Stimulated activated CD8-positive, alpha-beta memory T cell treated with anti-CD3 and anti-CD28 coated beads, Interleukin-12 subunit alpha, Interleukin-12 subunit beta, amount 100 ng/mL, for 24 hours (primary cell): ENCODE measurements at regions not wholly inside any gene's neighbourhood (a gene's known extent, or its start where the extent isn't known, plus 50 kb on each side); places are given as distances from the start of the nearest gene placed in this dataset.

ENCODE experiments used
- DNase-seq: peaks from one replicate; pipeline ENCODE4 v3.0.0-alpha.2; 2020; ENCODE audit errors: extremely low read depth

DNA sequence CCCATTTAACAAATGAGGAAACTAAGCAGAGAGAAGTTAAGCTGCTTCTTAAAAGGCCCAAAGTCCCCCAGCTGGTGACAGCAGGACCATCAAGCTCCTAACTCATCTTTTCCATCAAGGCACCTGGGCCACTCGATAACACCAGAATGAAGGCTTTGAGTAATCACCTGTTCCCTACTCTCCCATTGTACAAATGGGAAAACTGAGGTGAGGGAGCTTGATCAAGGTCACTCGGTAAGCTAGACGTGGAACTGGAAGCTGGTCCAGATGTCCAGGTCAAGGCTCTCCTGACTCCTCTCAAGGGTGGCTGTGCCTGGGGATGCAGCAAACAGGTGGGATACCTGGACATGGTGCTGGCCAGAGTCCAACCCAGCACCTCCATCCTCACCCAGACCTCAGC, 90.6 kb upstream of the SHB start:
- DNase-seq, result no peak

DNA sequence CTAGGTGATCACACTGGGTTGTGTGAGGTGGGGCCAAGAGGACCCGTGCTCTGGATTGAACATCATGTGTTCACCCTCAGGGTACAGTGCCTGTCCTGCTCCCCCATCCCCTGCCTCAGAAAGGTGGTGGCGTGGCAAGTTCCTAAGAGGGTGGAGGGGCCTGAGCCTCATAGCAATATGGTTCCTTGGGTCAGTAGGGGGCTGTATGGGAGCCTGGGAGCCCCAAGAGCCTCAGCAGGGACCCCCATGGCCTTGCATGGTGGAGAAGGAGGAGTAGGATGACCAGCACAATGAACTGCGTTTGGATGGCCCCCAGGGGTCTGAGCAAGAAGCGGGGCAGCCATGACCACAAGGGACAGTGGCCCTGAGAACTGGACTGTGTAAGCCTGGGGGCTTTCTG, 89.6 kb upstream of the SHB start:
- DNase-seq, result no peak

DNA sequence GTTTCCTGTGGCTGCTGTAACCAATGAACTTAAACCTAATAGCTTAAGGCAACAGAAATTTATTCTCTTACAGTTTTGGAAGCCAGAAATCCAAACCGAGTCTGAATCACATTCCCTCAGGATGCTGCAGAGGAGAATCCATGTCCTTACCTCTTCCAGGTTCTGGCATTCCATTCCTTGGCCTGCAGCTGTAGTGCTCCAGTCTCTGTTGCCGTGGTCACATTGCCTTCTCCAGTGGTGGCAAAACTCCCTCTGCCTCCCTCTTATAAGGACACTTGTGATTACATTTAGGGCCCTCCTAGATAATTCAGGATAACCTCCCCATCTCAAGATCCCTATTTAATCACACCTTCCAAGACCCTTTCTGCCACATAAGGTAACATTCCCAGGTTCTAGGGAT, 88.7 kb upstream of the SHB start:
- DNase-seq, result no peak

DNA sequence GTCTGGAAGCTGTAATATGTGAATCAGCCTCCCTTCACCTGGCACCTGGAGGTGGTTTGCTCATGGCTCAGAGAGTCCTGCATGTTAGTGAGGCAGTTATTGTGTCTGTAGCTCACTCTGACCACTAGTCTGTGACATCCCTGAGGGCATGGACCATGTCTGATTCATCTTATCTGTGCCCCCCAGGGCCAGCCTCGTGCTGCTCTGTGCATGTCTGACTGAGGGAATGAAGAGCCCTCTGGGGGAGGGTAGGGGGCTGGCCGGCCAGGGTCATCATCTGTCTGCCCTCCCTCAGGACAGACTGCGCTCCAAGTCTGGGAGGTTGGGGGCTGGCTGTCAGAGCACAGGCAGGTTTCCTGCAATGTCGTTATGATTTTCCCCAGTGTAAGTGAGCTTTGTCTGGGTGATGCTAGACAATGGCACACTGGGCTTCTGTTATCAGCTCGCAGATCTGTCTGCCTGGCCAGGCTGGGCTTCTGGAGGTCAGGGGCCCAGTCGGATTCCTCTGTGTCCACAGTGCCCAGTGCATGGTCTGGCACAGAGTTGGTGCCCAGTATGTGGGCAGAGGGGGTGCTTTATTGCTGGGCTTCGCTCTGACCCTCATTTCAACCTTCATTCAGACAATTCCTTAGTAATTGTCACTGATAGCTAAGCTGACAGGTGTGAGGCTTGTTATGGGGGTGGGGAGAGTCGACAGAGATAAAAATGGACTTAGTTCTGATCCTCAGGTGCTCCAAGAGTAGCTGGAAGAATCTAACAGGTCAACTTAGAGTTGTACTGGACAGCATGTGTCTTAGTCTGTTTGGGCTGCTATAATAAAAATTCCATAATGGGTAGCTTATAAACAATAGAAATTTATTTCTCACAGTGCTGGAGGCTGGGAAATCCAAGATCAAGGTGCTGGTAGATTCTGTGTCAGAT, 85.7 kb upstream of the SHB start:
- no peak for DNase-seq

DNA sequence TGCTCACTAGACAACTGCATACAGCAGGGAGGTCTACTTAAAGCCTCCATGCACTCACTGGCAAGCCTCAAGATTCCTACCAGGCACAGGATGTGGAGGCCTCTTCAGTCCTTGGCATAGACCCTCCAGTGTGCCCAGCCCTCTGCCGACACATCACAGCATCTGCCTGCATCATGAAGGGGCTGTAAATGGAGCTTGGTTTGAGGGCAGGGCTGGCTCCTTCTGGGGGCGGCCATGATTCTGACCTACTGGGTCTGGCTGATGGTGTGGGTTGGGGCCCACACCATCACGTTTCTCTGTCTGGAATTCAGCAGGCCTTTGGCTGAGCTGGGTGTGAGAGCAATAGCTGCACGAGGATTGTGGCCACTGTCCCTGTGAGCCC, 84.9 kb upstream of the SHB start:
- no peak for DNase-seq

DNA sequence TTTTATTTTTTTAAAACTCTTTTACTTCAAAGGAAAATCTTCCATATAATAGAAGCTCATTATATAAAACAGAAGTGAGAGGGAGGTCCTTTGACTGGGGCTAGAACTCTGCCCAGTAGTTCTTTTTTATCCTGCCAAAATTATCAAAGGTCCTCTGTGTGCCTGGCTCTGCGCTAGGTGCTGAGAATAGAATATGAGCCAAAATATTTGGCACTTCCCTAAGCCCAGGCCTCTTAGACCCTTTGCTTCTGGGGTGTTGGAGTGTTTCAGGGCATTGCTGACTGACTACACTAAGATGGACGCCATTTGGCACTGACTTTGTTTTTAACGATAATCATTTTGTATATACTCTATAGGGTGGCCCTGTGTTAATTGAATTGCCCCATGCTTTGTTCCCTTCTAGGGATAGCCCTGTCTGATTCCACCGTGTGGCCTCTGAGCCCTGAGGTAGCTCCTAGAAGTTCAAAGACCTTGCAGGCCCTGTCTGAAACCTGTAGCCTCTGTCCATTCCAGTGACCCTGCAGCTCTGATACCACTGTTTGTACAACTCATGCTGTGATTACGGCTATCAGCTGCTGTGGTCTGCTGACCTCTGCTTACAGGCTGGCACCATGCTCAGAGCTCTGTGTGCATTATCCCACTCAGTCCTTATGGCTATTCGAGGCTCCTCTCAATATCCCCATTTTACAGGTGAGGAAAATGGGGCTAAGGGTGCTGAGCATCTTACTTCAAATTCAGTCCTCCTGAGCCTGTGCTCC, 84.3 kb upstream of the SHB start:
- DNase-seq, result no peak

DNA sequence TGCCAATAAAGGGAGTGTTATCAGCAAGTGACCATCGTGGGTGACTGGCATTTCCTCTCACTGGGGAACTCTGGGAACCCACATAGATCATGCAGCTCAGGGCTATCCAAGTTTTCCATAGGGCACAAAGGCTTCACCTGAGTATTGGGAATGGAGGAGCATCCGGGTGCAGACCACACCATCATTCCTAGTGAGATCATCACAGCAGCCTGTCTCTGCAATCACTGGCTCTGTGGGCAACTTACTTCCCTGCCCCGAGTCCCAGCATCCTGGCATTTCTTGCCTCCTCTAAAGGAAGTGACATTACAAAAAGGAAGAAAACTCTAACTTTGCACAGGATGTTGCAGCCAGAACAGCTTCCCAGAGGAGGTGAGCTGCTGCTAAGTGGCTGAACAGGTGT, 80.6 kb upstream of the SHB start:
- no peak for DNase-seq

DNA sequence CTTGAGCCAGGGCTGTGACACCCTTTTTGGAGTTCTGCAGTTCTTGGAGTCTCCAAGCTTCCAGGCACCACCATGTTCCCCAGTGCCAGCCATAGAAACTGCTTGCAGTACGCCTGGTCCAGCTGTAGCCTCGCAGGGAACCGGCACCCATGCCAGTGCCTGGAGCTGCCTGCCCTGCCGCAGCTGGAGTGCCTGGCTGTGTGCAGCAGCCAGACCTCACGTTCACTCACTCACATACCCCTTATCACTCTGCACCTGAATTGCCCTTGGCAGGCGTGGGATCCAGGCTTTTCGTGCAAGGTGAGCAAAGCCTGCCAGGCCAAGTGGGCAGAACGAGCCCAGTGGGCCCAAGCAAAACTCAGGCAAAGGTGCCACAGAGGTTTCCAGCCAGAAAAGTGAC, 77.8 kb upstream of the SHB start:
- DNase-seq, result no peak

DNA sequence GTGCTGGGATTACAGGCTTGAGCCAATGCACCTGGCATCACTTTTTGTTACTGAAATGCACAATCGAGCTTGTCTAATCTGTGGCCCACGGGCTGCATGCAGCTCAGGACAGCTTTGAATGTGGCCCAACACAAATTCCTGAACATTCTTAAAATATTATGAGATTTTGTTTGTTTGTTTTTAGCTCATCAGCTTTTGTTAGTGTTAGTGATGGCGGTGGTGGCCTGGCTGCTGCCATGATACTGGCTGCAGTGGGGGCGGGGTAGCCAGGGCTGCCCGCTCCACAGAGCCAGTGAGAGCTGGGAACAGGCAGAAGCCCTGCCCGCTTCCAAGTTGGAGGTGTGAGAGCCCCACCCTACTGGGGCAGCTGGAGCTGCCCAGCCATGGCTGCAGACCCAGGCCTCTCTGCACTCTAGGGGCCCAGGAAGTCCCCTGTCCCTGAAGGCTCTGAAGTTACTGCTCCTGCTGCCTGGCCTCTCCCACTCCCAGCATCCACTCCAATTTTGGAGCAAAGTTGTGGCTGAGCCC, 76.6 kb upstream of the SHB start:
- no peak for DNase-seq

DNA sequence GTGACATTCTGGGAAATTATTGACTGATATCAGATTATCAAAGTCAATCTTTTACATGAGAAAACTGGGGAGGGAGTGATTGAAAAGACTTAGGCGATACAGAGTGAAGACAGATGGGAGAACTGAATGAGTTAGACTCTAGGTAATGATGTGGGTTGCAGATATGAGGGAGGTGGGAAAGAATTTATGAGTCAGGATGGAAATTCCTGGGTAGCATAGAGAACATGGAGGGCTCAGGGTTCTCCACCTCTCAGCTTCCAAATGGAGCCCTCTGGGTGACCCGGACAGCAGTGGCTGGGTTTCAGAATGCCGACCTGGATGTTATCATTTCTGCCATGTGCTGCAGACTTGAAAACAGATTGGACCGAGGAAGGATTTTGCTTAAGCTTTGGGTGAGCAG, 75.4 kb upstream of the SHB start:
- no peak for DNase-seq

DNA sequence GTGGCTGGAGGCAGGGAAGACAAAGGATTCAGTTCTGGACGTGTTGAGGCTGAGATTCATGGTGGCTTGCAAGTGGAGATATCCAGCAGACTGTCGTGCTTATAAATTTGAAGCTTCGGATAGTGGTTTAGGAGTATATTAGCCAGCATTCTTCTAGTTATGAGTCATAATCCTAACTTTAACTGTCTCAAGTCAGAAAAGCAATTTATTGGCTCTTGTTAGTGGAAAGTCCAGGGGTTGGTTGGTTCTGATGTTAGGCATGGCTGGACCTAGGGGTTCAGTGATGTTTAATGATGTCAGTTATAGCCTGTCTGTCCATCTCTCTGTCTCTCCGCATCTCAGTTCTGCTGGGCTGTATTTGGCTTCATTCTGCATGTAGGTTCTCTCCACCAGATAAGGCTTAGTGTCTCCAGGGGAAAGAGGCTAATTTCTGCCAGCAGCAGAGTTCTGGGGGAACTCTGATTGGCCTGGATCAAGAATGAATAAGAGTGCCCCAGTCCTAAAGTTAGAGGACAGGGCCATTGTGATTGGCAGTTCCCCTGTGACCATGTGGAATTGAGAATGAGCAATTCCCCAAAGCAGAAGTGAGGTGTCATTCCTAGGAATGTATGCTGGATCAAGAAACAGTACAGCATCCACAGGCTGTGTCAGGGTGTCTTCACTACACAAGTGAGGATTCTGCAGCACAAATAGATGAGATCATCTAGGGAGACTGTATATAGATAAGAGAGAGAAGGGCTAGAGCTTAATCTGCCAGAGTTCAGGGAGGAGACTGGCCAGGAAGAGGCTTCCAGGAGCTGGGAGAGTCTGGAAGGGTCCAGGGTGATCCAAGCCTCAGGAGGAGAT, 72.9 kb upstream of the SHB start:
- DNase-seq, result no peak

DNA sequence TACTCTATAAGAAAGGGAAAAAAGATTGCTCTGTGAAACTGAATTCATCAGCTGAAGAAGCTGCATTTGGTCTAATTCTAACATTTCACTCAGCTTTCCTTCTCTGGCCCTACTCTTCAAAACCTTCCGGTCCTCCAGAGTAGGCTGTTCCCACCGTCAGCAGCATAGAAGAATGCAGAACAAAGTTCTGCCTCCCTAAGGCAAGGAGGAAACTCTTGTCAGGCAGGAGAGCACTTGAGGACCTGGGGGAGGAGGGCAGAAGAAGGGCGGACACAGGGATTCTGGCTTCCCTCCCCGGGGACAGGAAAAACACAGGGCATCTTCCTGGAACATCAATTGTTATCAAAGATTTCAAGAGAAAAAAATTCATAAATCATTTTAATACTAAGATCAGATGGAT, 69.2 kb upstream of the SHB start:
- DNase-seq, result no peak

DNA sequence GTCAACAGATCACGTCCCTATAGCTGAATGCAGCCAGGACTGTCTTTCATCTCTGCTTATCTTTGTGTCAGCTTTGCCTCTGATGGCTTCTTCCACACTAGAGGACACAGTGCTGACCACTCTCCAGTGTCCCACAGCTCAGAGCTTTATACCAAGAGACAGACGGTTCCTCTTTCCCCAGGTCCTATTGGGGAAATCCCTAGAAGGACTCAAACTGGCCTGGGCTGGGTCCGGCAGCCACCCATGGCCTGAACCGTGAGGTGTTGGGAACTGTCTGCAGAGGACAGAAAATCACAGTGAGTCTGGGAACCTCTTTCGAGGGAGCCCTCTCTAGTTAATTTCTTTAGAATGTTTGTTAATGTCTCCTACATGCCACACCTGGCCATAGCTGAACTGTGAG, 68.3 kb upstream of the SHB start:
- DNase-seq, result no peak

DNA sequence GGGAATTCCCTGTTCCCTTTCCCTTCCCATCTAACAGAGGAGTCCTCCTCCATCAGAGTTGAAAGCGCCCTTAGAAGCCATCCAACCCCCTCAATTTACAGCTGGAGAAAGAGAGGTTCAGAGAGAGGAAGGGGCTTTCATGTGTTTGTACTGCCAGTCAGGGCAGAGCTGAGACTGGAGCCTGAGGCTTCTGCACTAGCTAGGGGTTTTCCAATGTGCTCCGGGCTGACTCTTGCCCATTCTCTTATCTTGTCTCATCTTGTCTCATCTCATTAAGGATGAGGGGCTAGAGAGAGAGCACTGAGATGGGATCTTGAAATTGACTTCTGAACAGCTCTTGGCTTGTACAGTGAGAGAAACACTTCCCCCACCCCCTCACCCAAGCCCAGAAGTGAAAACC, 67.4 kb upstream of the SHB start:
- DNase-seq, result no peak

DNA sequence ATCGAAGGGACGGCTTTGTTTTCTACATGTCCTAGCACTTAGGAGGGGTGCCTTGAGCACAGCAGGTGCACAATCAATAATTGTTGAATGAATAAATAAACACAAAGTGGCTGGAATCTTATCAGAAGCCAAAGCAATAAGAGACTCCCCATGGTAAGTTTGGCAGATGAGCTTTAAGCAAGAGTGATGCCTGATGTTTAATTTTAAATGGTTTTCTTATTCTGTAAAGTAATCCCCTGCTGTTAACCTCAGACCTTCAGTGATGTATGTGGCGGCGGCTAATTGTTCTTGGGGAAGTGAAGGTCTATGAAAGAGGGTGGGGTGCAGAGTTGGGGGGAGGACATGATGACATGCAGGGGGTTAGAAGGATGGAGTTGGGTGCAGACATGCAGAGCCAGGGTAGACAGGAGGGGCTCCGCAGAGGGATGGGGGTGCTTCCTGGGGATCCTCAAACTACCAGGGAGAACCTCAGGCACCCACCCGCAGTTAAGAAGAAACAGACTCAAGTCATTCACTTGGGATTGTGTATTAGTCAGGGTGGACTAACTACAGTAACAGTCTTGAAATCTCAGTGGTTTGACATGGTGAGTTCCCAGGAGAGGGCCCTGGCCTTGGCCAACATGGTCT, 65.7 kb upstream of the SHB start:
- DNase-seq, result no peak

DNA sequence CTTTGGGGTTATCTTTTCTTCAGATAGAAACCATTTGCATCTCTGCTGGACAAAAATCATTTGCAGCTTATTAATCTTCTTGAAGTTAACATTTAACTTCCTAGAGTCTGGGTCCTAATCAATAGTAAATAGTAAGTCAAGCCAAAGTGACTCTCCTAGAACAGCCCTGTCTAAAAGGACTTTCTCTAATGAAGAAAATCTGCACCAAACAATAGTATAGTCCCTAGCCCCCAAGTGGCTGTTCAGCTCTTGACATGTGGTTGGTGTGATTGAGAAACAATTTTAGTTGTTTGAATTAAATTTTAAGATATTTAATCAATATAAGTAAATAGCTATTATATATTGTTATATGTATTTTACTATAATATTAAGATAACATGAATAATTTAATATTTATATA, 64.6 kb upstream of the SHB start:
- DNase-seq, result no peak

DNA sequence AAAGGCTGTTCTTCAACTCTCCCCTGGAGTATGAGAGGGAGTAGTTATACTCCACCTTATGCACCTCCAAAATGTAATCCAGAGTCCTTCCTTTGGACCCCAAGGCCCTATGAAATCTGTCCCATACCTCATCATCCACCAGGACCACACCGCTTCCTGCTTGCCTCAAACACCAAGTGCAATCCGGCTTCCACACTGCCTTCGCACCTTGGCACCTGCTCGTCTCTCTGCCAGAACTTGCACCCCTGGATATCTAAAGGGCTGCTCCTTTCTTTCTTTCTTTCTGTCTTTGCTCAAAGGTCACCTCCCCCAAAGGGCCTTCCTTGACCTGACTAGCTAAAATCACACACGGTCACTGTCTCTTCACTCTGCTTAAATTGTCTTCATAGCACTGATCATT, 63.9 kb upstream of the SHB start:
- DNase-seq, result no peak

DNA sequence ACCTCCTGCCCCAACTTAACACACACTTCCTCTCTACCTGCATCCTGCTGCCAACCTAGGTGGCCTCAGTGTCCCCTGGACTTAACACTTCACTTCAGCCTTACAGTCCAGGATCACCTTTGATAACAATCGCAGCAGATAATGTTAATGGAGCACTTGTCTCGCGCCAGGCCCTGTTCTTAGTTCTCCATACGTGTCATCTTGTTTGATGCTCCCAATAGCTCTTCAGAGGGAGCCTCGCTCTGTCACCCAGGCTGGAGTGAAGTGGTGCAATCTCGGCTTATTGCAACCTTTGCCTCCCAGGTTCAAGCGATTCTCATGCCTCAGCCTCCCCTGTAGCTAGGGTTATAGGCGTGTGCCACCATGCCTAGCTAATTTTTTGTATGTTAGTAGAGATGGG, 62.7 kb upstream of the SHB start:
- no peak for DNase-seq

DNA sequence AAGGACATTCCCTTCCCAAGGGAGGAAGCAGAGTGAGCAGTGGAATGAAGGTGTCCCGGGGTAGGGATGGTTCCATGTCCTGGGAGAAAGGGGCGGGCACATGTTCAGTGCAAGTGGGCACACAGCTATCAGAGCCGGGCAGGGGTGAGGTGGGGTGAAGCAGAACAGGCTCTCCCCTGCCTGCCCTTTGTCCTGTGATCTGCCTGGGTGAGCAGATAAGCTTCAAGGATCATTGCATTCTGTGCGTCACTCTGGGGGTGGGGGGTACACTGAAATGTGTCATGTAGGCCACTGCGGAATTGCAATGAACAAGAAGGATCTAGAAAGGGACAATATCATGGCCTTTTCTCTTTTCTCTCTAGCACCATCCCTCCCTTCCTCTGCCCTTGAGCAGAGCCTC, 61.7 kb upstream of the SHB start:
- no peak for DNase-seq

DNA sequence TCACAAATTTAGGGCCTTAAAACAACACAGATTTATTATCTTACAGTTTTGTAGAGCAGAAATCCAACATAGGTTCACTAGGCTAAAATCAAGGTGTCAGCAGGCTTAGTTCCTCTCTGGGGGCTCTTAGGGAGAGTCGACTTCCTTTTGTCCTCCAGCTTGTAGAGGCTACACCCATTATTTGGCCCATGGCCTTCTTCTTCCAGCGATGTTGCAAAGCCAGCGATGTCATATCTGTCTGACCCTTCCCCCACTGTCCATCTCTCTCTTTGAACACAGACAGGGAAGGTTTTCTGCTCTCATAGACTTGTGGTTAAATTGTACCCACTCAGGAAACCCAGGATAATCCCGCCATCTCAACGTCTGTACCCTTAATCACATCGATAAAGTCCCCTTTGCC, 60.3 kb upstream of the SHB start:
- DNase-seq, result no peak

DNA sequence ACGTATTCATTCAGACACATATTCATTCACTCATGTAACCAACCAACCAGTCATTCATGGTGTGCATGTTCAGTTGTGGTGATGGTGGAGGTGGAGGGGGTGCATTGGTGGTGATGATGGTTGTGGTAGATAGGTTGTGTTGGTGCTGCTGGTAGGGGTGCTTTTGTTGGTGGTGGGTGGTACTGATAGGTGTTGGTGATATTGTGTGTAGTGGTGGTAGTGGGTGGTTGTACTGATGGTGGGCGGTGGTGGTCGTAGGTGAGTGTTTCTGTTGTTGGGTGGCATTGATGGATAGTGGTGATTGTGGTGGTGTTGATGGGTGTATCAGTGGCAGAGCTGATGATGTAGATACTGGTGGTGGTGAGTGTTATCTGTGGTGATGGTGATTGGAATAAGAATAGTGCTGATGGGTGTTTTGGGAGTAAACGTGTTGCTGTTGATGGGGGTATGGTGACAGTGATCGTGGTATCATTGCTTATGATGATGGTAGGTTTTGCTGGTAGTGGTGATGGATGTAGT, 59.8 kb upstream of the SHB start:
- DNase-seq, result no peak
